ENCODE measurements at regions not wholly inside any gene's neighbourhood (a gene's known extent, or its start where the extent isn't known, plus 50 kb on each side); places are given as distances from the start of the nearest gene placed in this dataset.
A peak's percentile ranks its signal among the peaks of the same experiment; 100 is the strongest.

GRCh38 chr4:178633263-178633662, 1191.0 kb upstream of the AGA start:
- no peak for DNase-seq

GRCh38 chr4:178664621-178665020, 1222.4 kb upstream of the AGA start:
- no peak for DNase-seq

DNA sequence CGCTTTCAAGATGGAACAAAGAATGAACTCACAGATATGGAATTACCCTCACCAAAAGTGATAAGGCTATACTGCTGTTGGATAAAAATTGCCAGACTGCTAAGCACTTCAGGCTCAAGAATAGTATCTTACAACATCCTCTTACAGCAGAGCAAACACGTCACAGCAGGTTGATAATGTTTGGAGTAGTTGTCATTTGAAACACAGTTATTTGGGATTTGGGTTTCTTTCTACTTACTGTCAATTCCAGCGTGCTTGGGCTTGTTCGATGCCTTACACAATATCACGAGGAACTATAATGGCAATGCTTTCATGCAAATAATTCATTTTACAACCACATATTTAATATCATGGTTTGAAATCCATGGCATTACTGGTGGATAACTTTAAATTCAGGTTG, 1223.7 kb upstream of the AGA start:
- DNase-seq, result no peak

- no peak for DNase-seq
Measured at GRCh38 chr4:178671766-178672165, 1229.5 kb upstream of the AGA start.

DNA sequence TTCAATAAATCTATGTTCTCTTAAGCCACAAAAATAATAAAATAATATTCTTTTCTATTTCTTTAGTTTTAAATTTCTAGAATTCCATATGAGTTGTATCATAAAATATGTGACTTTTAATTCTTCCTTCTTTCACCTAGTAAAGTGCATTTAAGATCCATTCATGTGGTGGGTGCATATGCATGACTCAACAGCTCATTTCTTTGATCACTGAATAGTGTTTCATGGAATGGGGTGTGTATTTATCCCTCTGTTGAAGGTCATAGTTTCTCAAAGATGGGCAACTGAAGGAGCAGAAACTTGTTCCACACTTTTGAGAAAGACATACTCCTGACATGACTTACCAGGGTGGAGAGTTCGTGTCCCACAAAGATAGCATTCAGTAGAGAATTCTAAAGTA, 1230.3 kb upstream of the AGA start:
- no peak for DNase-seq

DNA sequence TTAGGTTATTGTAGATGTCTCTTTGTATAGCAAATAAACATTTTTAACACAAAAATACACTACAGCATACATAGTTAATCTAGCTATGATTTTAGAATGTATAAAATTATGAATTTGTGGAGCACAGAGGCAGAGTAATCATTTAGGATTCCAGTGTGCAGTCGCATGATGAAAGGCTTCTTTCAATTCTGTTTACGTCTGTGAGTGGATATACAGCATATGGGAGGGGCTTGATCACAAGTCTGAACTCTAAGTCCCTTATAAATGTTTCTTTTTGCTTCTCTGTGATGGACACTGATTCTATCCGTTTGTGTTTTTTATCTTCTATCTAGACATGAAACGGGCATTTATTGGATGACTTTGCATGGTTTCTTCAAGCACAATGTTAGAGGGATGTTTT, 1239.6 kb upstream of the AGA start:
- DNase-seq, result no peak

- DNase-seq, result no peak
Measured at GRCh38 chr4:178689926-178690325, 1247.7 kb upstream of the AGA start.

DNA sequence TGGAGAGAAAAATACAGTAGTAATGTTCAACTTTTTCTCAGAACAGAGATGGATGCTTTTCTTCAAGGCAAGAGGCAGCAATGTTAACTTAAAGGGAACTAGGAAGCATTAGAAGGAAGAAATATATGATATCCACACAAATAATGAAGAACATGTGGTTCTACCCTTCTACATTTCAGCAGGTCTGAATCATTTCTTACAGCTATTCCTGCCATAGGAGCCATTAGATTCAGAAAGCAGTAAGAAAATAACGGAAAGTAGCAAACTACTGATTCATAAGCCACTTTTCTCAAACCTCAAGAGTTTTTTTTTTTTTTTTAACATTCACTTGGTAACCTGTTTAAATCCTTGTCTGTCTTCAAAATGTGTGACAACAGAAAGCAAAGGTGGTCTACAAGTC, 1251.6 kb upstream of the AGA start:
- no peak for DNase-seq

DNA sequence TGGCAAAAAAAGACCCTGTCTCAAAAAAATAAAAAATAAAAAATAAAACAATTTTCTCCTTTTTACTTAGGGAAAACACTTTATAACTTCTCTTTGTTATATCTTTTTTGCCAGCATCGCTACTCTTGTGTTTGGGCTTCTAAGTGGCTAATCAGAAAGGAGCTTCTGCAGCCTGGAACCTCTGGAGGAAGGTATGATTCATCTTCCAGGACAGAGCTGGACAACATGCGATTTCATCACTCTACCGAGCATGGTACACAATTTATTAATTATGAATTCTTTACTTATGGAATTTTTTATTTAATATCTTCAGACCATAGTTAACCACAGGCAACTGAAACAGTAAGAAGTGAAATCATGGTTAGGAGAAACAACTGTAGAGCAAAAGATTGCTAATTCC, 1254.3 kb upstream of the AGA start:
- no peak for DNase-seq

DNA sequence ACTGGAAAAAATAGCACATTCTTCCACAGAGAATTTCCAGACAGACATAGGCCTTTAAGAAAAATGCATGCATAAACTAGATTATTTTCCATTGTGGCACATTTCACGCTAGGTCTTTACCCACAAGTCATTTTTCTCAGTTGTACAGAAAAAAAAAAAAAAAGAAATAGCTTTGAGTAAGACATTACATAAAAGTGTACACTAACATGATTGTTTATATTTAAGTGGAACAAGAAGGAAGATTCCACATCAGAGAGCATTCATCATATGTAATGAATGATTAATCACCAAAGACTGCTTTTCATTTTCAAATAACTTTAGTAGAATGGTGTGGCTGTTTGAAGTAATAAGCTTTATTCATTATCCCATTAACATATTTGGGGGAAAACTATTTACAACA, 1270.2 kb upstream of the AGA start:
- DNase-seq, result no peak

DNA sequence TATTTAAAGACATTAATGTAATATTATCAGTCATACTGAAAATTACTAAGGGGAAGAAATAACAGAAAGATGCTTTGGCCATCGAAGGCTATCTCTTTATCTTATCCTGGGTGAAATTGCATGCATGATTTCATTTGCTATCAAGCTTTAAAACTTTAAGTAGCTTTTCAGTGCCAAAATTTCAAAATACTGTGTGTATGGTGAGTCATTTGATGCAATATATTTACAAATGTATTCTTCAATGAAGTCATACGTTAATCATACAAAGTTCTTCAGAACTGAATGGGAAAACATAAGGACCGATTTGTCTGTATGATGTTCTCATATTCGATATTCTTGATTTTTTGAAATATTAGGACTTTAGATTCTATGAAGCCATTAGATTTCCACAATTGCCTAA, 1295.8 kb upstream of the AGA start:
- no peak for DNase-seq

DNA sequence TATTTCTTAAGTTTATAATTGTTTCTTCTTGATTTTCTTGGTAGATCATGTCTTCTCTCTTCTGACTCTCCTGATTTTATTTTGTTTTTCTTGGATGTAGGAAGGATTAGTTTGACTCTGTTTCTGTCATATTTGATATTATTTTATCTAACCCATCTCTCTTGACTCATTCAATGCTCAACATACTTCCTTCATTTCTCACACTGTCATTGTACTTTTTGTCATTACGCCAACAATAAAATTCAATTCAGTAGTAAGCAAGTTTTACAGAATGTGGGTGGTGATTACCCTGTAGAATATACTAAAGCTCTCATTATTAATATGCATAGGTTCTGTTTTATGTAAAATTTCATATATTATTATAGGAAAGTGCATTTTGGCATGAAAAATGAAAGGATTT, 1303.0 kb upstream of the AGA start:
- DNase-seq, result no peak

- DNase-seq, result no peak
Measured at GRCh38 chr4:178752954-178753525, 1310.8 kb upstream of the AGA start.

DNA sequence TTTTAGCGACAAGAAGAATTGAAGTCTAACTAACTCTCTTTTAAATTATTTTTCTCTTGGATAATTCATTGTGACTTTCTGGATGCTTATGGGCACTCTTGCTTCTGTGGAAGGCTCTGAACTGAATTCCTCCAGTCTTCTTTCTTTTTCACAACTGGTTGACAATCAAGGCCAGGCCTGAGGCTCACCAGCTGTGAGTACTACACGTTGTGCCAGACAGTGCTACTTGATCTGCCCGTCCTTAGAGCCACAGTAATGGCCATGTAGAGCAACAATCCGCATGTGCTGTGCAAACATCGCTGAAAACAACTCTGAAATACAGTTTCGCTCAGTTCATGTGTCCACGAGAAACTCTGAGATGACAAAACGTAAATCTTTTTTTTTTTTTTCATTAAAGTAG, 1336.3 kb upstream of the AGA start:
- DNase-seq, result no peak

DNA sequence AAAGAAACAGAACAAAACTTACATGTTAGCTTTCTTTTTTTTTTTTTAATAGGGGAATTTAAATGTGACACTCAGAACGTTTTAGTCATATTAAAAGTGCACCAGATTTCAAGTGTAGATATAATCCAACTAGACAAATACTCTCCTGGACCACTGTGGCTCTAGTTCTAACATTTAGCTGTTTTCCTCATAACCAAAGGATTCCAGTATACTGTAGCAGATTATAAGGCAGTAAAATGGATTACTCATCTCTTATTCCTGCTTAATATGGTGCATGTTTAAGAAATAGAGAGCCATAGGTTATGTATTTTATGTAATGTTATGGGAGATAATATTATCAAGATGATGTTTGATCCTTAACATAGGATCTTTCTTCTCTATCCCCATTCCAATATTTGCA, 1339.5 kb upstream of the AGA start:
- no peak for DNase-seq

GRCh38 chr4:178784491-178784890, 1342.3 kb upstream of the AGA start:
- DNase-seq, result no peak

DNA sequence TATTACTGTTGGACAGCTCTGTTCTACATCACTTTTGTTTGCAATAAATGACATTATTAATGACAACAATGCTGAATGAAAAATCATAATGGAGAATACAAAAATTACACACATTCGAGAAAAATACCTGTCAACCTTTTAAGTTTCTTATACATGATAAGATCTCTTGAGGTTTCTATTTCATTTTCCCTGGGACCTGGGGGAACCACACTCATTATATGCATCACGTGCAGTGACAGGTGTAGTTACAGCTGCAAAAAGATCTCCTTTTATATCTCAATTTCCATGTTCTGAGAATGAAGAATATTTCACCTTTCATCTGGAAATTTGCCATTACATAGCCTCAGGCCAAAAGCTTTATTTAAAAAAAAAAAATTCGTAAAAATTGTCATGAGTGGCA, 1347.0 kb upstream of the AGA start:
- no peak for DNase-seq

GRCh38 chr4:178799204-178799603, 1357.0 kb upstream of the AGA start:
- DNase-seq, result no peak

DNA sequence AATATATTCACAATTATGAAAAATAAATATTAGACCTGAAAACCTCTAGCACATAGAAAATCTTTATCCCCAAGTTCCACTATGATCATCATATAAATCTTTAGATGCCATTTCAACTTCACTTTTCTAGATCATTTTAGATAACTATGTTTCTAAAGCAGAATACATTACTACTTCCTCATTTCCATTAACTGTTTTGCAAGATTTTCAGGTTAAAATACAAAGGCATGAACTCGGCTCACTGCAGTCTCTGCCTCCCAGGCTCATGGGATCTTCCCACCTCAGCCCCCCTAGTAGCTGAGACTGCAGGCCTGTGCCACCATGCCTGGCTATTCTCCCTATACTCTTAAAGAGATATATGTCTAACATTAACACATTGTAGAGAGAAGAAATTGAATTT, 1365.9 kb upstream of the AGA start:
- DNase-seq, result peak; percentile 57

DNA sequence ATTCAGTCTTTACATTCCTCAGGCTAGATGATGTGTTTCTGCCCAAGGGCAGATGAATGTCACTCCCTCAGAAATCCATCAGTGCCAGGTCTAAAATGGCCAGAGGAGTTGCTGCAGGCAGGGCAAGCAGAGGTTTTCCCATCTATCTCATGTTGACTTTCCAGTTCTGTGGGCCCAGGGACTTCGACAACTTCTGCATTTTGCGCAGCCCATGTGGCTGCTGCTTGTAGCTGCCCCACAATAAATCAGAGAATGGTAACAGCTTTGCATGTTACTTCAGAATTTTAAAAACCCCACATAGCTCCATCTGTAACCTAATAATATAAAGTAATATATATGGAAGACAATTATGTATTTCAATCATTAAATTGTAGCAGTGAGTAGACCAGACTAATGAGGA, 1367.7 kb upstream of the AGA start:
- peak; percentile 52 for DNase-seq

GRCh38 chr4:178811356-178811755, 1369.1 kb upstream of the AGA start:
- DNase-seq, result peak; percentile 79

DNA sequence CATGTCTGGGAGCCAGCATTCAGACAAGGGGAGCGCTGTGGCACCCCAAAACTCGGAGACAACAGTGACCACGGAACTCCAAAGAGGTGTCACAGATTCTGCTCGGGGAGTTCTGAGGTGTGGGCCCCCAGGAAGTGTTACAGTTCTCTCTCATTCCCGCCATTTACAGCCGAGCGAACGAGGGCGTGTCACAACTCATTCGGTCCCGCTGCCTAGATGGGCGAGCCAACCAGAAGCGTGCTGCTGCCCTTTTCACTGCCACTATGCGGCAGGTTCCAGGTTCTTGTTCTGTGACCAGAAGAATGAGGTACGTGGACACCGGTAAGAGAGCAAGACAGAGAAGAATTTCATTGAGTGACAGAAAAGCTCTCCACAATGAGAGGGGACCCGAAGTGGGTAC, 1370.6 kb upstream of the AGA start:
- DNase-seq, result no peak

DNA sequence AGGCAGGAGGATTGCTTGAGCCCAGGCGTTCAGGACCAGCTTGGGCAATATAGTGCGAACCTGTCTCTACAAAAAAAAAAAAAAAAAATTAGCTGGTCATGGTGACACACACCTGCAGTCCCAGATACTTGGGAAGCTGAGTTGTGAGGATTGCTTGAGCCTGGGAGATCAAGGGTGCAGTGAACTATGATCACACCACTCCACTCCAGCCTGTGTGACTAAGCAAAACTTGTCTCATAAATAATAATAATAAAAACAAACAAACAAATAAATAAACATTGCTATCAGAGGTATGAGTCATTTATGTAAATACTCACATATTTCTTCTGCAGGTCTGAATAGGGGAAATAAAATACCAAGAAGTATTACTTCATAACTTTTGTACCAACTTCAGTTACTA, 1372.7 kb upstream of the AGA start:
- DNase-seq, result no peak

DNA sequence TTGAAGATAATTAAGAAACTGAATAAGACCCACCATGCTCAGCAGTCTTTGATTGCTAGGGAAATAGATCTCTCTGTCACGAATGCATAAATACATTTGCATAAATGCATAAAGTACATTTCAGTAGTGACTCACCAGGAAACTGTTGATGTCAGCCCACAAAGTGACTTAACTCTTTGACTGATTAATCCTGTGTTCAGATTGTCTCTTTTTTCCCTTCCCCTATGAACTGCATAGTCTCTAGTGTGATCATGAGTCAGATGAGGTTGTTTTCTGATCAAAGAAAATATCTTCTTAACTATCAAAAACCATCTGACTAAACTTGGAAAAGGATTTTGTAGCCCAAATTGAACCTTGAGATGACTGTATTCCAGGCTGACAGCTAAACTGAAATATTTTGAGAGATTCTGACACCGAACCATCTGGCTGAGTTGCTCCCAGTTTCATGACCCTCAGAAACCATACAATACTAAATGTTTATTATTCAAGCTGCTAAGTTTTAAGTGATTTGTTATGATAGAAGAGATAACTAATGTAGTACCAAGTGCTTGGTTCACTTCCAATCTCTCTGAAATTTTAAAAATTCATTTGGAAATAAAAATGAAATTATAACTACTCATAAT, 1381.5 kb upstream of the AGA start:
- no peak for DNase-seq

- no peak for DNase-seq
Measured at GRCh38 chr4:178836865-178837264, 1394.6 kb upstream of the AGA start.

- no peak for DNase-seq
Measured at GRCh38 chr4:178838776-178839175, 1396.5 kb upstream of the AGA start.
